ENCODE measurements at regions not wholly inside any gene's neighbourhood (a gene's known extent, or its start where the extent isn't known, plus 50 kb on each side); places are given as distances from the start of the nearest gene placed in this dataset.

- no peaks in the 10 kb centered on the region for H3K79me2 ChIP-seq (ENCODE audit: insufficient read depth)
- no peaks in the 10 kb centered on the region for H3K9me2 ChIP-seq
- no peaks in the 10 kb centered on the region for H4K20me1 ChIP-seq (ENCODE audit: insufficient read depth)
- H3K4me1 ChIP-seq (ENCODE audit: control insufficient read depth in 1 of 2, insufficient read depth in 2 of 2, low read depth in 1 of 2, low read length in 1 of 2), result no peaks in the 10 kb centered on the region
- H3K4me3 ChIP-seq (ENCODE audit: low read depth in 2 of 2, low read length in 1 of 2), result no peak overlapping the region
- 2% methylated on average over 2 of the region's 2 CpGs for WGBS (ENCODE audit: low lambda C conversion rate)
- H3K9me3 ChIP-seq, result no peaks in the 10 kb centered on the region
- TF ChIP-seq, protein P1, sequence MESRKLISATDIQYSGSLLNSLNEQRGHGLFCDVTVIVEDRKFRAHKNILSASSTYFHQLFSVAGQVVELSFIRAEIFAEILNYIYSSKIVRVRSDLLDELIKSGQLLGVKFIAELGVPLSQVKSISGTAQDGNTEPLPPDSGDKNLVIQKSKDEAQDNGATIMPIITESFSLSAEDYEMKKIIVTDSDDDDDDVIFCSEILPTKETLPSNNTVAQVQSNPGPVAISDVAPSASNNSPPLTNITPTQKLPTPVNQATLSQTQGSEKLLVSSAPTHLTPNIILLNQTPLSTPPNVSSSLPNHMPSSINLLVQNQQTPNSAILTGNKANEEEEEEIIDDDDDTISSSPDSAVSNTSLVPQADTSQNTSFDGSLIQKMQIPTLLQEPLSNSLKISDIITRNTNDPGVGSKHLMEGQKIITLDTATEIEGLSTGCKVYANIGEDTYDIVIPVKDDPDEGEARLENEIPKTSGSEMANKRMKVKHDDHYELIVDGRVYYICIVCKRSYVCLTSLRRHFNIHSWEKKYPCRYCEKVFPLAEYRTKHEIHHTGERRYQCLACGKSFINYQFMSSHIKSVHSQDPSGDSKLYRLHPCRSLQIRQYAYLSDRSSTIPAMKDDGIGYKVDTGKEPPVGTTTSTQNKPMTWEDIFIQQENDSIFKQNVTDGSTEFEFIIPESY (IDR thresholded peaks at IDR 0.05; ENCODE audit: borderline replicate concordance, low read depth), result no peak
- TF ChIP-seq SMC3 (IDR thresholded peaks at IDR 0.05; ENCODE audit: low read depth, low read length) (no peak), GATA2 (CRISPR knock-in tag; IDR thresholded peaks at IDR 0.05) (no peak), FOXM1 (IDR thresholded peaks at IDR 0.05; ENCODE audit: low read depth) (no peak), GABPA (IDR thresholded peaks at IDR 0.05; ENCODE audit: low read depth) (no peak), RXRA (IDR thresholded peaks at IDR 0.05; ENCODE audit: borderline replicate concordance, low read depth) (no peak), NFIC (IDR thresholded peaks at IDR 0.05; ENCODE audit: borderline replicate concordance) (no peak), MXI1 (IDR thresholded peaks at IDR 0.05; ENCODE audit: low read depth, low read length) (no peak), NRF1 (IDR thresholded peaks at IDR 0.05; ENCODE audit: low read depth, low read length) (no peak), FOXJ3 (CRISPR knock-in tag; IDR thresholded peaks at IDR 0.05) (no peak), SIN3A (IDR thresholded peaks at IDR 0.05; ENCODE audit: borderline replicate concordance, low read depth, low read length) (no peak)
- TF ChIP-seq, protein P2, sequence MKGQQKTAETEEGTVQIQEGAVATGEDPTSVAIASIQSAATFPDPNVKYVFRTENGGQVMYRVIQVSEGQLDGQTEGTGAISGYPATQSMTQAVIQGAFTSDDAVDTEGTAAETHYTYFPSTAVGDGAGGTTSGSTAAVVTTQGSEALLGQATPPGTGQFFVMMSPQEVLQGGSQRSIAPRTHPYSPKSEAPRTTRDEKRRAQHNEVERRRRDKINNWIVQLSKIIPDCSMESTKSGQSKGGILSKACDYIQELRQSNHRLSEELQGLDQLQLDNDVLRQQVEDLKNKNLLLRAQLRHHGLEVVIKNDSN (IDR thresholded peaks at IDR 0.05; ENCODE audit: borderline replicate concordance, low read depth), result no peak
- TF ChIP-seq, protein P3, sequence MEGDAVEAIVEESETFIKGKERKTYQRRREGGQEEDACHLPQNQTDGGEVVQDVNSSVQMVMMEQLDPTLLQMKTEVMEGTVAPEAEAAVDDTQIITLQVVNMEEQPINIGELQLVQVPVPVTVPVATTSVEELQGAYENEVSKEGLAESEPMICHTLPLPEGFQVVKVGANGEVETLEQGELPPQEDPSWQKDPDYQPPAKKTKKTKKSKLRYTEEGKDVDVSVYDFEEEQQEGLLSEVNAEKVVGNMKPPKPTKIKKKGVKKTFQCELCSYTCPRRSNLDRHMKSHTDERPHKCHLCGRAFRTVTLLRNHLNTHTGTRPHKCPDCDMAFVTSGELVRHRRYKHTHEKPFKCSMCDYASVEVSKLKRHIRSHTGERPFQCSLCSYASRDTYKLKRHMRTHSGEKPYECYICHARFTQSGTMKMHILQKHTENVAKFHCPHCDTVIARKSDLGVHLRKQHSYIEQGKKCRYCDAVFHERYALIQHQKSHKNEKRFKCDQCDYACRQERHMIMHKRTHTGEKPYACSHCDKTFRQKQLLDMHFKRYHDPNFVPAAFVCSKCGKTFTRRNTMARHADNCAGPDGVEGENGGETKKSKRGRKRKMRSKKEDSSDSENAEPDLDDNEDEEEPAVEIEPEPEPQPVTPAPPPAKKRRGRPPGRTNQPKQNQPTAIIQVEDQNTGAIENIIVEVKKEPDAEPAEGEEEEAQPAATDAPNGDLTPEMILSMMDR (IDR thresholded peaks at IDR 0.05), result no peak
- TF ChIP-seq, protein P4, sequence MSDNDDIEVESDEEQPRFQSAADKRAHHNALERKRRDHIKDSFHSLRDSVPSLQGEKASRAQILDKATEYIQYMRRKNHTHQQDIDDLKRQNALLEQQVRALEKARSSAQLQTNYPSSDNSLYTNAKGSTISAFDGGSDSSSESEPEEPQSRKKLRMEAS (IDR thresholded peaks at IDR 0.05; ENCODE audit: low read depth), result no peak
- TF ChIP-seq, protein P5, sequence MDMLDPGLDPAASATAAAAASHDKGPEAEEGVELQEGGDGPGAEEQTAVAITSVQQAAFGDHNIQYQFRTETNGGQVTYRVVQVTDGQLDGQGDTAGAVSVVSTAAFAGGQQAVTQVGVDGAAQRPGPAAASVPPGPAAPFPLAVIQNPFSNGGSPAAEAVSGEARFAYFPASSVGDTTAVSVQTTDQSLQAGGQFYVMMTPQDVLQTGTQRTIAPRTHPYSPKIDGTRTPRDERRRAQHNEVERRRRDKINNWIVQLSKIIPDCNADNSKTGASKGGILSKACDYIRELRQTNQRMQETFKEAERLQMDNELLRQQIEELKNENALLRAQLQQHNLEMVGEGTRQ (IDR thresholded peaks at IDR 0.05; ENCODE audit: borderline replicate concordance, low read depth, low read length), result no peak
- DNase-seq, result no peak
- no peak overlapping the region for H3K4me2 ChIP-seq
- no peak overlapping the region for H2AFZ ChIP-seq (ENCODE audit: low read depth)
- H3K36me3 ChIP-seq (replicated peaks in 1 of 2; ENCODE audit: control insufficient read depth in 1 of 2, insufficient read depth in 2 of 2, low read length in 1 of 2), result no peaks in the 10 kb centered on the region
- H3F3A ChIP-seq (replicated peaks; ENCODE audit: insufficient read depth), result no peaks in the 10 kb centered on the region
- peaks cover 5% of the 10 kb centered on the region; the same call in 1 of the 2 replicates for H3K27me3 ChIP-seq (ENCODE audit: insufficient read depth)
- no peak overlapping the region for H3K9ac ChIP-seq
- POLR2A ChIA-PET, result no interaction called here
- CTCF ChIA-PET, result no interaction called here
- no peak overlapping the region for H3K27ac ChIP-seq (ENCODE audit: low read depth in 2 of 2, low read length in 1 of 2)
These were observed 193.8 kb upstream of the BCOR start for GRCh38 chrX:40291553-40291952.

Measured in SK-N-SH (cell line).